ENCODE measurements at regions not wholly inside any gene's neighbourhood (a gene's known extent, or its start where the extent isn't known, plus 50 kb on each side); places are given as distances from the start of the nearest gene placed in this dataset.

- intact Hi-C loops (cut with micrococcal nuclease) = no loop called here
Measured at GRCh38 chr2:19125901-19126680, 232.3 kb downstream of the OSR1 start.

GRCh38 chr2:19124135-19124534 is 234.3 kb downstream of the OSR1 start:
- Histone ChIP-seq H3K27me3 (ENCODE audit: low read length) (no peaks in the 10 kb centered on the region), H3K27ac (ENCODE audit: low read length) (no peak overlapping the region), H3K9me2 (replicated peaks; ENCODE audit: low read length) (no peaks in the 10 kb centered on the region), H3F3A (ENCODE audit: low read length, unreplicated experiment) (no peaks in the 10 kb centered on the region), H3K4me2 (ENCODE audit: low read length) (no peak overlapping the region), H3K4me3 (ENCODE audit: low read length) (no peak overlapping the region), H4K20me1 (ENCODE audit: low read length) (no peaks in the 10 kb centered on the region), H3K4me1 (ENCODE audit: insufficient read depth, low read length) (peaks cover 19% of the 10 kb centered on the region), H3K79me2 (ENCODE audit: low read length) (no peaks in the 10 kb centered on the region), H3K9me3 (ENCODE audit: low read length) (no peaks in the 10 kb centered on the region), H3K36me3 (ENCODE audit: low read depth, low read length) (no peaks in the 10 kb centered on the region), H3K9ac (ENCODE audit: low read length) (no peak overlapping the region), H2AFZ (ENCODE audit: low read length) (no peak overlapping the region)
- ChIA-PET POLR2A (ENCODE audit: unreplicated experiment) (no interaction called here), CTCF (no interaction called here)
- BruUV-seq (replicated peaks) = no TSS peak
- intact Hi-C loops (cut with micrococcal nuclease) = no loop called here
- ATAC-seq = peak; percentile 40
- DNase-seq = peak; percentile 66
- TF ChIP-seq EZH2 (IDR thresholded peaks at IDR 0.05; ENCODE audit: low read length, unreplicated experiment) (no peak), EZH2phosphoT487 (IDR thresholded peaks at IDR 0.05; ENCODE audit: borderline replicate concordance, low read length) (no peak), CTCF (conservative IDR thresholded peaks at IDR 0.05; ENCODE audit: low read depth, low read length) (no peak)

More at GRCh38 chr2:19125901-19126680, 232.3 kb downstream of the OSR1 start:
- no peak overlapping the region for H3K4me2 ChIP-seq (ENCODE audit: low read length)
- TF ChIP-seq EZH2 (IDR thresholded peaks at IDR 0.05; ENCODE audit: low read length, unreplicated experiment) = no peak
- no peak for TF ChIP-seq CTCF (conservative IDR thresholded peaks at IDR 0.05; ENCODE audit: low read depth, low read length)
- TF ChIP-seq EZH2phosphoT487 (IDR thresholded peaks at IDR 0.05; ENCODE audit: borderline replicate concordance, low read length) = no peak
- no peaks in the 10 kb centered on the region for H3K9me2 ChIP-seq (replicated peaks; ENCODE audit: low read length)
- H4K20me1 ChIP-seq (ENCODE audit: low read length) = no peaks in the 10 kb centered on the region
- H3K79me2 ChIP-seq (ENCODE audit: low read length) = no peaks in the 10 kb centered on the region
- no TSS peak for BruUV-seq (replicated peaks)
- no peak overlapping the region for H3K27ac ChIP-seq (ENCODE audit: low read length)
- peaks cover 24% of the 10 kb centered on the region for H3K4me1 ChIP-seq (ENCODE audit: insufficient read depth, low read length)
- no peak for DNase-seq
- H3K9ac ChIP-seq (ENCODE audit: low read length) = no peak overlapping the region
- no peaks in the 10 kb centered on the region for H3K27me3 ChIP-seq (ENCODE audit: low read length)
- POLR2A ChIA-PET (ENCODE audit: unreplicated experiment) = no interaction called here
- no peaks in the 10 kb centered on the region for H3K9me3 ChIP-seq (ENCODE audit: low read length)
- H3K36me3 ChIP-seq (ENCODE audit: low read depth, low read length) = no peaks in the 10 kb centered on the region
- ATAC-seq = no peak
- no peak overlapping the region for H3K4me3 ChIP-seq (ENCODE audit: low read length)
- no peaks in the 10 kb centered on the region for H3F3A ChIP-seq (ENCODE audit: low read length, unreplicated experiment)
- no peak overlapping the region for H2AFZ ChIP-seq (ENCODE audit: low read length)
- CTCF ChIA-PET = no interaction called here

- H3K4me2 ChIP-seq (ENCODE audit: low read length) = no peak overlapping the region
- intact Hi-C loops (cut with micrococcal nuclease) = no loop called here
- POLR2A ChIA-PET (ENCODE audit: unreplicated experiment) = interaction anchor here (0.7 kb wide), 1 partner anchor 134 kb away, joined by 4 read pairs; no protein-coding TSS in a partner anchor
Measured at GRCh38 chr2:19123556-19123955, 234.9 kb downstream of the OSR1 start.

More at GRCh38 chr2:19123556-19123955, 234.9 kb downstream of the OSR1 start:
- Histone ChIP-seq H4K20me1 (ENCODE audit: low read length) (no peaks in the 10 kb centered on the region), H2AFZ (ENCODE audit: low read length) (no peak overlapping the region), H3K4me3 (ENCODE audit: low read length) (no peak overlapping the region), H3K9ac (ENCODE audit: low read length) (no peak overlapping the region), H3K36me3 (ENCODE audit: low read depth, low read length) (no peaks in the 10 kb centered on the region), H3F3A (ENCODE audit: low read length, unreplicated experiment) (no peaks in the 10 kb centered on the region), H3K27me3 (ENCODE audit: low read length) (no peaks in the 10 kb centered on the region), H3K9me2 (replicated peaks; ENCODE audit: low read length) (no peaks in the 10 kb centered on the region), H3K9me3 (ENCODE audit: low read length) (no peaks in the 10 kb centered on the region), H3K4me1 (ENCODE audit: insufficient read depth, low read length) (peaks cover 19% of the 10 kb centered on the region), H3K79me2 (ENCODE audit: low read length) (no peaks in the 10 kb centered on the region), H3K27ac (ENCODE audit: low read length) (no peak overlapping the region)
- no TSS peak for BruUV-seq (replicated peaks)
- DNase-seq = no peak
- CTCF ChIA-PET = no interaction called here
- TF ChIP-seq EZH2 (IDR thresholded peaks at IDR 0.05; ENCODE audit: low read length, unreplicated experiment) (no peak), EZH2phosphoT487 (IDR thresholded peaks at IDR 0.05; ENCODE audit: borderline replicate concordance, low read length) (no peak), CTCF (conservative IDR thresholded peaks at IDR 0.05; ENCODE audit: low read depth, low read length) (no peak)
- ATAC-seq = no peak
